ENCODE measurements at regions not wholly inside any gene's neighbourhood (a gene's known extent, or its start where the extent isn't known, plus 50 kb on each side); places are given as distances from the start of the nearest gene placed in this dataset.

- Histone ChIP-seq H3K27ac (ENCODE audit: low read length in 2 of 2) (no peak overlapping the region), H3K36me3 (replicated peaks in 1 of 2; ENCODE audit: control extremely low read depth in 1 of 2, control insufficient read depth in 1 of 2, extremely low read depth in 1 of 2, insufficient read depth in 2 of 2, low read length in 1 of 2) (no peaks in the 10 kb centered on the region), H3K4me3 (ENCODE audit: control extremely low read depth in 1 of 5, extremely low read depth in 1 of 5, insufficient read depth in 1 of 5, low read depth in 2 of 5, low read length in 4 of 5) (no peak overlapping the region), H3K27me3 (replicated peaks in 1 of 4; ENCODE audit: control extremely low read depth in 1 of 4, control insufficient read depth in 3 of 4, insufficient read depth in 4 of 4, low read length in 3 of 4) (no peaks in the 10 kb centered on the region), H3K4me1 (ENCODE audit: control insufficient read depth in 2 of 2, insufficient read depth in 2 of 2, low read length in 2 of 2) (peaks cover 56 to 76% of the 10 kb centered on the region in 2 donors), H3K79me2 (ENCODE audit: control insufficient read depth, insufficient read depth, low read length) (peaks cover 9% of the 10 kb centered on the region), H3K4me2 (replicated peaks; ENCODE audit: low read depth, low read length, poor library complexity, severe bottlenecking) (no peak overlapping the region), H3K9me3 (ENCODE audit: control extremely low read depth in 1 of 3, control insufficient read depth in 2 of 3, insufficient read depth in 1 of 3, low read length in 2 of 3) (no peaks in the 10 kb centered on the region), H2AFZ (ENCODE audit: insufficient read depth, low read depth, low read length, poor library complexity, severe bottlenecking) (no peak overlapping the region), H4K20me1 (ENCODE audit: control insufficient read depth, insufficient read depth, low read length, poor library complexity, severe bottlenecking) (no peaks in the 10 kb centered on the region), H3K9ac (ENCODE audit: low read length) (no peak overlapping the region)
- Mint-ChIP-seq H3K9me3 (ENCODE audit: insufficient read depth) (no peaks in the 10 kb centered on the region), H3K27ac (no peak overlapping the region), H3K4me1 (peaks cover 61% of the 10 kb centered on the region), H3K4me3 (no peak overlapping the region), H3K27me3 (peaks cover 3% of the 10 kb centered on the region)
- CTCF ChIA-PET, result interaction anchor here (1.3 kb wide), 1 partner anchor 351 kb away, joined by 3 read pairs; no protein-coding TSS in a partner anchor
- POLR2A ChIA-PET, result no interaction called here
- ATAC-seq (ENCODE audit: low read depth) (no peak), DNase-seq (no peak)
- 100% methylated on average over 1 of the region's 4 CpGs for WGBS (ENCODE audit: insufficient coverage)
- intact Hi-C loops (cut with micrococcal nuclease), result no loop called here
- no peak for TF ChIP-seq CTCF (IDR thresholded peaks at IDR 0.05)
- no peak for TF ChIP-seq EZH2 (IDR thresholded peaks at IDR 0.05; ENCODE audit: borderline replicate concordance, insufficient read depth, low read depth, low read length, poor library complexity, severe bottlenecking)
Measured at GRCh38 chr6:105872249-105872648, 213.9 kb upstream of the PRDM1 start.

GRCh38 chr6:105871542-105871941 lies 214.6 kb upstream of the PRDM1 start:
- ChIA-PET POLR2A (no interaction called here), CTCF (interaction anchor here (1.0 to 1.3 kb wide), 2 partner anchors 12 to 351 kb away, joined by 3 to 4 read pairs; no protein-coding TSS in a partner anchor)
- Histone ChIP-seq H4K20me1 (ENCODE audit: control insufficient read depth, insufficient read depth, low read length, poor library complexity, severe bottlenecking) (no peaks in the 10 kb centered on the region), H3K9ac (ENCODE audit: low read length) (no peak overlapping the region), H3K4me3 (ENCODE audit: control extremely low read depth in 1 of 5, extremely low read depth in 1 of 5, insufficient read depth in 1 of 5, low read depth in 2 of 5, low read length in 4 of 5) (no peak overlapping the region), H3K4me2 (replicated peaks; ENCODE audit: low read depth, low read length, poor library complexity, severe bottlenecking) (no peak overlapping the region), H3K27ac (ENCODE audit: low read length in 2 of 2) (no peak overlapping the region), H3K79me2 (ENCODE audit: control insufficient read depth, insufficient read depth, low read length) (peaks cover 9% of the 10 kb centered on the region), H3K4me1 (ENCODE audit: control insufficient read depth in 2 of 2, insufficient read depth in 2 of 2, low read length in 2 of 2) (peaks cover 55 to 73% of the 10 kb centered on the region in 2 donors), H3K9me3 (ENCODE audit: control extremely low read depth in 1 of 3, control insufficient read depth in 2 of 3, insufficient read depth in 1 of 3, low read length in 2 of 3) (no peaks in the 10 kb centered on the region), H3K36me3 (replicated peaks in 1 of 2; ENCODE audit: control extremely low read depth in 1 of 2, control insufficient read depth in 1 of 2, extremely low read depth in 1 of 2, insufficient read depth in 2 of 2, low read length in 1 of 2) (no peaks in the 10 kb centered on the region), H2AFZ (ENCODE audit: insufficient read depth, low read depth, low read length, poor library complexity, severe bottlenecking) (no peak overlapping the region), H3K27me3 (replicated peaks in 1 of 4; ENCODE audit: control extremely low read depth in 1 of 4, control insufficient read depth in 3 of 4, insufficient read depth in 4 of 4, low read length in 3 of 4) (no peaks in the 10 kb centered on the region)
- DNase-seq (no peak), ATAC-seq (ENCODE audit: low read depth) (no peak)
- no peak overlapping the region for H3K27ac Mint-ChIP-seq
- H3K4me1 Mint-ChIP-seq, result peaks cover 61% of the 10 kb centered on the region
- H3K9me3 Mint-ChIP-seq (ENCODE audit: insufficient read depth), result no peaks in the 10 kb centered on the region
- intact Hi-C loops (cut with micrococcal nuclease), result no loop called here
- peaks cover 3% of the 10 kb centered on the region for H3K27me3 Mint-ChIP-seq
- no peak for TF ChIP-seq EZH2 (IDR thresholded peaks at IDR 0.05; ENCODE audit: borderline replicate concordance, insufficient read depth, low read depth, low read length, poor library complexity, severe bottlenecking)
- no peak for TF ChIP-seq CTCF (IDR thresholded peaks at IDR 0.05)
- 96% methylated on average over 3 of the region's 5 CpGs for WGBS (ENCODE audit: insufficient coverage)
- H3K4me3 Mint-ChIP-seq, result no peak overlapping the region
